SHP77 (cell line): ENCODE measurements at regions not wholly inside any gene's neighbourhood (a gene's known extent, or its start where the extent isn't known, plus 50 kb on each side); places are given as distances from the start of the nearest gene placed in this dataset.
A peak's percentile ranks its signal among the peaks of the same experiment; 100 is the strongest.
"Not testable (repeated sequence)": the region's sequence is repeated elsewhere in the genome, so short reads cannot be mapped to it uniquely, and the experiment has no call there.

Experiments used
- DNase-seq, 2 experiments: peaks; one replicate each; lab custom pipeline; 2025; lab: John Stamatoyannopoulos, UW

DNA sequence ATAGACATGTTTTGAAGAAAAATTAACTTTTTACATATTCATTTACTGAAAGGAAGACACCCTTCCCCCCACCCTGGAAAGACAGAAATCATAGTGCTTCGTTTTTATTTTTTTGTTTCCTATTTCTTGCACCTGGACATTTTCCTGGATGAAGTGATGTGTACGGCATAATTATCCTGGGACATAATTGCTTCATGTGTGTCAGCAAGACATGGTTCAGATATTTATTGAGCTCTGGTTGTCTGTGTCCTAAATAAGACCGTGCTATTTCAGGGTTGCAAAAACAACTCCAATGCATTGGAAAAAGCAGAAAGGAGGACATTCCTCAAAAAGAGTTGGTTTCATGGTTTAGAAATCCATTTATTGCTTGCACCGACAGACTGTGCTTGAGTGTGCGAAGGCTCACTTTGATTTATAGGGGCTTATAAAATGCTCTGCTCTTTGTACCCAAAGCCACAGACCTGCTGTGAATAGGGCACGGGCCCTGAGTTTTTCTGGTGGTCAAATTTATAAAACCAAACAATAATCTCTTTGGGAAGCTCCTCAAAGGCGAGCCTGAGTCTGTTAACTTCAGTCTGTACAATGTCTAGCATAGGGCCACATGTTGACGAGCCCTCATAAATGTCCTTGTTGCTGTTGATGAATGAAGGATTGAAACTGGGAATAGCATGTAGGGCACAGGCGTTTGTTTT lies 179.5 kb downstream of the SOX4 start:
- DNase-seq = no peak

DNA sequence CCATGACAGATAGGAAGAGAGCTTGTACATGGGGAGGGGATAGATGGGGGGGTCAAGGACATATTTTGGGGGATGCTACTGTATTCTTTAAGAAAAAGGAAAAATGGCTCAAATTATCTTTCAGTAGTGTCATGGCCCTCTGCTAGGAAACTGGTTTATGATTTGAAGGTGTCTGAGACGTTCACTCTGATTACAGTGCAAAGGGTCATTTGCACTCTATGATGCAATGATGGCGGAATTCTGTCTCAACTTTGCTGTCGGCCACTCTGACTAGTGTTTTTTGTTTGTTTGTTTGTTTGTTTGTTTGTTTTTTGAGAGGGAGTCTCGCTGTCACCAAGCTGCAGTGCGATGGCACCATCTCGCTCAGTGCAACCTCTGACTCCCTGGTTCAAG lies 180.0 kb downstream of the SOX4 start:
- DNase-seq = no peak

DNA sequence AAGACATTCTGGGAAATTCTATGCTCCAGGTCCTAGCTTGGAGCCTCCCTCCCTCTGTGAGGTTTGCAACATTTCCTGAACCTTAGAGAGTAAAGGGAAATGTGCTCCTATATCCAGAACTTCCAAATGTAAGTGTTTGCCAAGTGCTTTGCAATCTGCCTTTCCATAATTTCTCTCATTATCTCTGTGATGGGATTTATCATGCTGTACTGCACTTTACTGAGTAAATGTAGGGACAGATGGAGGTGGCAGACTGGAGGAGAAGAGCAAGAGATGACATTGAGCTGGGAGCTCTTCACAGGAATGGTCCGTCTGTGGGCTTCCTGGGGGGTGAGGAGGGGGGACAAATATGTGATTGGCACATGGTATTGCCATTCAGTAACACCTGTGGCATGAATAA lies 184.3 kb downstream of the SOX4 start:
- DNase-seq = no peak

DNA sequence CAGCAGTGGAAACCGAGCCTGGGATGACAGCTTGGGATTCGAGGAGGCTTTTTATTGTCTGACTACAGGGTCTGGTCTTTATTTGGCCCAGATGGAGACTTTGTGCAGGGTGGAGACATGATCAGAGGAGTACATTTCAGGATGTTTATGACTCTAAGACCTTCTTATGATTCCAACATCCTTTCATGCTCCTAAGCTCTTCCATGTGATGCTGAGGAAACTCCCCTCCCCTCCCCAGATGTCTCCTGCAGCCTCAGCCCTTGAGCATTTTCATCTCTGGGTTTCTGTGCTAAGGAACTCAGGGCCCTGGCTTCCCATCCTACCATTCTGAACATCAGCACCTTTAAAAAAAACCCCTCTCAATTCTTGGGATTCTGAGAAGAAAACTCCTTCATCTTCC lies 186.6 kb downstream of the SOX4 start:
- no peak for DNase-seq

DNA sequence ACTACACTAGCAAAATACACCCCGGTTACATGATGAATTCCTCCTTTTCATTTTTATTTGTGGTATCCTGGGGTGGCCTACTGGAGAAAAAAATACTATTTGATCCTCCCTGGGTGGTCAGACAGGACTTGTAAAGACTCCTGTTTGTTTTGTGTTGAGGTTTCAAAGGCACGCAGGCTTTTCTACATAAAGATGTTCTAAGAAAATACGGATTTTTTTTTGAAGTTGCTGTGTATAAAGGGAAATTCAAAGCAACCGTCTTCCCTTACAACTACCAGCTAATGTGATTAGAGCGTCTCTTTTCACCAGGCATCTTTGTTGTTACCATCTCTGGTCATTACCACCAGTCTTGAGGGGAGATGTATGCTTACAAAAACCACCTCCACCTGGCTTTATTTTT lies 187.1 kb downstream of the SOX4 start:
- DNase-seq = no peak

DNA sequence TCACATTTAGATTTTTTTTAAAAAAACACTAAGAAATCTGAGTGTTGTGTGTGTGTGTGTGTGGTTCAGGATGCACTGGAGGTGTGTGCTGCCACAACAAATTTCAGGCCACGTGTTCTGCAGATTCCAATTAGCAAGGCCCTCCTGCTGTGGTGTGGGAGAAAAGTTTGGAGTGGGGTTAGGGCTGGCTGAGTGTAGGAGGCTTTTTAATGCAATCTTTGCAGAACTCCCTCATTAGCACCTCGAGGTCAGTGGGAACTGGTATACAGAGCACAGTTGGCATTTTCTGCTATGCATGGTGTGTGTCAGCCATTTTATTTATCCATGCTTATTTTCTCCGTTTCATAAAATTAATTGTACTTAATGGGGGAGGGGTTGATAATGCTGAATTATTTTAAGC lies 187.6 kb downstream of the SOX4 start:
- no peak for DNase-seq

DNA sequence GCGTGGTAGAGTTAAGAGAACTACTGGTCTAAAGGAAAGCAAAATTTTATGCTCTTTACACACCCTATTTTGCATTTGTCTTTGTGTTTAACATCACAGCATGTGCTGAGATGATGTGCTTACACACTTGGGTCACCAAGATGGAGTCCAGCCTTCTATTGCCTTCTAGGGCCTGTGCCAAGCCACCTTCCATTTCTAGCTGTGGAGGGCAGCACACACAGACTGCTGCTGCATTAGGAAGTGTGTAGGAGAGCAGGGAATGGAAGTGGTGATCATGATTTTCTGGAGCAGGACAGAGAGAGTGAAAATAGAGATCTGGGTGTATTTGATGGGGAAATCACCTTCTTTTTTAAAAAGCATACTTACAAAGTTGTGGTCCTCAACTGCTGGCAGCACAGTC lies 191.6 kb downstream of the SOX4 start:
- no peak for DNase-seq

DNA sequence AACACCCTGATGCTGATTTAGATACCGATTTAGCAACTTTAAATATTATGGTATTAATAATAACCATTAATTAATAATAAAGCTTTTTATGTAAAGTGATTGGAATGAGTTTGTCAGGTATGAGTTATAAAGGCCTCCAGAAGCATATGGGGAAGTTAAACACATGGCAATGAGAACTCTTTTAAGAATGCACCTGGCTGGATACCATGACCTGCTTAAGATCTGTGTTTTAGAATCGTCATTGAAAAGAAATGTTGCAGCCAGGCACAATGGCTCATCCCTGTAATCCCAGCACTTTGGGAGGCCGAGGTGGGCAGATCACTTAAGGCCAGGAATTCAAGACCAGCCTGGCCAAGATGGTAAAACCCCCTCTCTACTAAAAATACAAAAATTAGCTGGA lies 197.5 kb downstream of the SOX4 start:
- DNase-seq = no peak

DNA sequence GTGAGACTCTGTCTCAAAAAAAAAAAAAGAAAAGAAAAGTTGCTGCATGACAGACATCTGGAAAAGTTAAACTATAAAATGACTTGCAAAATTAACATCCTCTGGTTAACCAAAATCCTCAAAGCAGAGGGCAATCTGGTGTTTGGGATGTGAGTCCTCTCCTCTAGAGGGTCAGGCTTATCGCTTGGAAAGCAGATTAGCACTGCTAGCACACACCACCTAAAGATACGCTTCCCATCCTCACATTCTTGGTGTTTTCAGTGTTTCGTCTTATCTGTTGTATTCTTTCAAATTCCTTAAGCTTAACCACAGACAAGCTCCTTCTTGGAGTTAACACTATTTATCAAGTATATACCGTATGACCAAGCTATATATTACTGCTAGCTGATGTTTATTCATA lies 198.0 kb downstream of the SOX4 start:
- no peak for DNase-seq

DNA sequence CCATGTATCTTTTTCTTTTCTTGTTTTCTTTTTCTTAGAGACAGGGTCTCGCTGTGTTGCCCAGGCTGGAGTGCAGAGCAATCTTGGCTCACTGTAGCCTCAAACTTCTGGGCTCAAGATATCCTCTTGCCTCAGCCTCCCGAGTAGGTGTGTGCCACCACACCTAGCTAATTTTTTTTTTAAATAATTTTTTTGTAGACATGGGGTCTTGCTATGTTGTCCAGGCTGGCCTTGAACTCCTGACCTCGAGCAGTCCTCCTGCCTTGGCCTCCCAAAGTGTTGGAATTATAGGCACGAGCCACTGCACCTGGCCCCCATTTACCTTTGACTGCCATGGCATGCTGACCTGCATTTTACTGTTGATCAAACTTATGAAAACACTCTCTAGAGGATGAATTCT lies 198.6 kb downstream of the SOX4 start:
- DNase-seq = no peak

DNA sequence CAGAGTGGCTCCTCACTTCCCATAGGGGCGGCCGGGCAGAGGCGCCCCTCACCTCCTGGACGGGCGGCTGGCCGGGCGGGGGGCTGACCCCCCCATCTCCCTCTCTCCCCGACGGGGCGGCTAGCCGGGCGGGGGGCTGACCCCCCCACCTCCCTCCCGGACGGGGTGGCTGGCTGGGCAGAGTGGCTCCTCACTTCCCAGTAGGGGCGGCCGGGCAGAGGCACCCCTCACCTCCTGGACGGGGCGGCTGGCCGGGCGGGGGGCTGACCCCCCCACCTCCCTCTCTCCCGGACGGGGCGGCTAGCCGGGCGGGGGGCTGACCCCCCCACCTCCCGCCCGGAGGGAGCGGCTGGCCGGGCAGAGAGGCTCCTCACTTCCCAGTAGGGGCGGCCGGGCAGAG lies 203.4 kb downstream of the SOX4 start:
- not testable (repeated sequence) for DNase-seq

DNA sequence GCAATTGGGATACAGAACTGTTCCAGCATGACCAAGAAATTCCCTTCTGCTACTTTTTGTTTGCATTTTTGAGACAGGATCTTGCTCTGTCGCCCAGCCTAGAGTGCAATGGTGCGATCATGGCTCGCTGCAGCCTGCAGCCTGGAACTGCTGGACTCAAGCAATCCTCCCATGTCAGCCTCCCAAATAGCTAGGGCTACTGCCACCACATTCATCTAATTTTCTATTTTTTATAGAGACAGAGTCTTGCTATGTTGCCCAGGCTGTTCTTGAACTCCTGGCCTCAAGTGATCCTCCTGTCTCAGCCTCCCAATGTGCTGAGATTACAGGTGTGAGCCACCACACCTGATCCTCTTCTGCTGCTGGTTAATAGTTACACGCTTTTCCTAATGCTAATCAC lies 204.9 kb downstream of the SOX4 start:
- no peak for DNase-seq

DNA sequence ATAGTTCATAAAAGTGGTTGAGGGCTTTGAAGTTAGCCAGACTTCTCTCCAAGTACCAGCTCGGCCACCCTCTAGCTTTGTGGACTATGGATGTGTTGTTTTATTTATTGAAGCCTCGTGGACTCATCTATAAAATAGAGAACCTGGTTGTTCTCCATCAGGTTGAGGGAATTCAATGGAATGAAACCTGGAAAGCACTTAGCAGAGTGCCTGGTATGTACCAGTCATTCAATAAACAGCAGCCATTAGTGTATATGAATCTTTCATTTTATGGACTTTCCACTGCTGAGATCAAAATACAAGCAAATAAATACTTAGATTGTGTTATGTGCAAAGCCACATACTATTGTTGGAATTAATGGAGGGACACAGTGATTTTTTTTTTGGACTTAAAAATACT lies 206.8 kb downstream of the SOX4 start:
- no peak for DNase-seq

DNA sequence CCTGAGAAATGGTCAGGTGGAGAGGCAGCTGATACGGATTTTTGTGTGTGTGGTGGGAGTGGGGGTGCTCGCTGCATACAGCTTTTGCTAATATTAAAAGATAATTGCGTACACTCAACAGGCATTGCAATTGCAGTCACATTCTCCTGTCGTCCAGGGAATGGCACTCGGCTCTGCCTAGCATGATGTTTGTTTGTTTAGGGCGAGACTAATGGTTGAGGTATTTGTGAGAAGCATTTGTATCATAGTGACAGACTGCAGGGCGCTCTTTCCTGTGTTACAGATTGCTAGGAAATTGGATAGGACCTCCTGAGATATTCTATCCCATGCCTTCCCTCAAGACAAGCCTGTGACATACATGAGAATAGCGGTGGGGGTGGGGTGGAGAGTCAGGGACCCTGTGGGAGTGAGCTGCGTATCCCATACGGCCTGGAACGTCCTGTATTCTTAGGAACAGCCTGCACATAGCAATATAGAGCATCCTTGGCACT lies 207.4 kb downstream of the SOX4 start:
- no peak for DNase-seq

DNA sequence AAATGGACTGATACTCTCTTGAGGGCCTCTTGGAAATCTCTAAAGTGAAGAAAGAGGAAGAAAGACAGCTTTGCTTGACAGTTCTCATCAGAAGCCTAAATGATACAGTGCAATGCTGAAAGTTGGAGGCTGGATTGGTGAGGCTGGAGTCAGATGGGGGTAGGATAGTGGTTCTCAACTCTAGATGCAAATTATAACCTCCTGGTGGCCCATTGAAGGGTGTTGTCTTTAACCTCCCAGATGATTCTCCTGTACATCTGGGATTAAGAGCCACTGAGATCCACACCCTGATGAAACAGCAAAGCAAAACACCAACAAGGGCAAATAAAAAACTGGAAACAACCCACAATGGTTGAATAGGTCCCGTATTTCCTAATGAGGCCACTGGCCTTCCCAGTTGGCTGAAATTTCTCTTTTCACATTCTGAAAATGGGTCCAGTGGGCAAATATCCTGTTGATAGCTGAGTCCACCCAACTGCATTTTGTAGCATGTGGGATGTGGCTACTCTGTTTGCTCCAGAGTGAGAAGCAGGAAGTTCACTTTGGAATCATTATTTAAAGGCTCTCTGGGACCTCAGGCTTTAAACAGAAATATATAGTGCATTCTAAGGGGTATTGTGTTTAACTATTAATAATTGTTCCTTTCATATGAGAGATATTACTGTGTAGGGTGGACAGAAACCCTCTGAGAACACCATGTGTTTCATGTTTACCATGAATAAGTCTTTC lies 208.1 kb downstream of the SOX4 start:
- DNase-seq = no peak

DNA sequence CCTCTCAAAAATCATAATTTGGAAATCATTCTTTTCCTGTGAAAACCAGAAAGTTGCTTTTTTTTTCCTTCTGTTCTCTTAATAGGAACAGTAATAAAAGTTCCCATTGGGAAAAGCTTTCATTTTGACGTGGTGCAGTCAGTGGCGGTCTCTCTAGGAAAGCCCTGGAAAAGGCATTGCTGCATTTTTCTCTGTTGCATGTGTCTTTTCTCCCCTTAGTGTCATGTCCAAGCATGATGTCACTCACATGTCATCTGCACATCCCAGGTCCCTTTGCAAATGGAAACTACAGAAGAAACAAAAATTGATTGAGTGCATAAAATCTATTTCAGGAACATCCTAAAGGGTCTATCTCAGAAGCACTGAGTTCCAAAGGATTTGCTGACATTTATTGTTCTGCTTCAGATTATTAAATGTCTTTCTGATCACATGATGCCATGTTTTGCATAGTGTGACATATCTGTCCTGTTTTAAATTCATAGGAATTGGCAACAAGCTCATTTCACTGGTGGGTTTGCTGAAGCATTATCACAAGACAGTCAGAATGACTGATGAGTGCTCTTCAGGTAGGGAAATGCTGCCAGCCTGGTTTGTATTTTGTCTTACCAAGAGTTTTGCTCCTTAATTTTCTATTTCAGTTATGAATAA lies 208.7 kb downstream of the SOX4 start:
- no peak for DNase-seq

DNA sequence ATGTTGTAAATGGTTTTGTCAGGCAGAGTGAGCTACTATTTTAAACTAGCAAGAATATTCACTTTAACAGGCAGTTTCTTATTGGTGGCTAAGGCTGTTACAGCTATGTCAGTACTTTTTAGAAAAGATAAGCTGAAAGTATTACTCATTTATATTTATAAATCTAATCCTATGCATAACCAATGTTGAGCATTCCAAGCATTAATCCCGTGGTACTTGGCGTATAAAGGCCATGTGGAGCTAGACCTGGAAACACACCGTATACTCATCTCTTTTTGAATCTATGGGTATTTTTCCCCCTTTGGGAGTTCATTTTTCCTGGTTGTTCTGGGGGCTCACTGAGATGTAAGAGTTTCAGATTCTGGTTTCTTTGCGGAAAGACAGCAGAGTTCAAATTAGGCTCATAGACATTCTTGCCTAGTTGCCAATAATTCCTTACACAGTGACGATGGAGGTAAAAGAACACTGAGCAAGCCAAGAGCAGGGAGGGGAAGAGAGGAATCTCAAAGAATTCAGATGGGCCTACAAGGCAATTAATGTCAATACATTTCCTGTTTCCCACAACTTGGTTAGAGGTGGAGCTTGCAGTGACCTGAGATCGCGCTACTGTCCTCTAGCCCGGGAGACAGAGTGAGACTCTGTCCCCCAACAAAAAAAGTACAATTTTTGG lies 211.5 kb downstream of the SOX4 start:
- DNase-seq = no peak

DNA sequence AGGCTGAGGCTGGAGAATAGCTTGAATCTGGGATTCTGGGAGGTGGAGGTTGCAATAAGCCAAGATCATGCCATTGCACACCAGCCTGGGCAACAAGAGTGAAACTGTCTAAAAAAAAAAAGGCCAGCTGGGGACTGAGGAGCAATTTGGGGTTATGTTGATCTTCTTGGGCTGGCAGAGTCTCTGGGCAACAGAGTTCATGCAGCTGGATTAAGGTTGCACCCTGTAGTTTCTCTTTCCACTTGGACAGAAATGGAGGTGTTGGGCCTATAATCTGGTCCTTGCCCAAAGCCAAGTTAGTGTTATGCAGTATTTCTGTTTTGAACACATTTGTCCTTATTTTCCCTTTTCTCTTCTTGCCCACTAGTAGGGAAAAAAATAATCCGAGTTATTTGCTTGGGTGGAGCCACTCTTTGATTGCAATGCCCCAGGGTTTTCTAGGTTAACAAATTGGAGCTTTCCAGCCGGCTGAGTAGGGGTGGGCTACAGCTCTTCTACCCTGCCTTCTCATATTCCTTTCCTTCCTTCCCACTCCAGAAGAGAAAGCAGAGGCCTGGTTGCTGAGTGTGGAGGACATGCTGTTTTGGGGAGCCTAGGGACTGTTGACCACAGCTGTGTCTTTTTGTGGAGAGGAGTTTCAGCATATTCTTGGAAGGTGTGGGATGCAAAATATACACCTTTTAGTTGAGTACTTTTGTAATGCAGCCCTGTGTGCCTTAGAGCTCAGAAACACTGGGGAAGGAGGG lies 213.9 kb downstream of the SOX4 start:
- no peak for DNase-seq

DNA sequence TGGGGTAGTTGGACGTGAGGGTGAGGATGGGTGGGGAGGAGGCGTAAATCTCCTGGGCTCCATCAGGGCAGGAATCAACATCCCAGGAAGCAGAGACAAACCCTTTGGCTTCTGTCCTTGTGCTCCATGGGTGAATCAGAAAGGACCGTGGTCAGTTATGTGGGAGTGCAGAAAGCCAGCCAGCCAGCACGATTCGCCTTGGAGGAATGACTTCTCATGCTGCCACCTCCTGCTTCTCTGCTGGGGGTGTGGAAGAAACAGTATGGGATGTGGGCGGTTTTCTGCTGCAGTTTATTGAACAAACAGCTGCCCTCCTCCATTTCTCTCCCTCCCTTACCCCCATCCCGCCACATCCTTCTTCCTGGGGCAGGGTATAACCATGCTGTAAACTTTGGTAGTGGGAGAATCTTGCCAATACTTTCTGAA lies 214.5 kb downstream of the SOX4 start:
- no peak for DNase-seq

DNA sequence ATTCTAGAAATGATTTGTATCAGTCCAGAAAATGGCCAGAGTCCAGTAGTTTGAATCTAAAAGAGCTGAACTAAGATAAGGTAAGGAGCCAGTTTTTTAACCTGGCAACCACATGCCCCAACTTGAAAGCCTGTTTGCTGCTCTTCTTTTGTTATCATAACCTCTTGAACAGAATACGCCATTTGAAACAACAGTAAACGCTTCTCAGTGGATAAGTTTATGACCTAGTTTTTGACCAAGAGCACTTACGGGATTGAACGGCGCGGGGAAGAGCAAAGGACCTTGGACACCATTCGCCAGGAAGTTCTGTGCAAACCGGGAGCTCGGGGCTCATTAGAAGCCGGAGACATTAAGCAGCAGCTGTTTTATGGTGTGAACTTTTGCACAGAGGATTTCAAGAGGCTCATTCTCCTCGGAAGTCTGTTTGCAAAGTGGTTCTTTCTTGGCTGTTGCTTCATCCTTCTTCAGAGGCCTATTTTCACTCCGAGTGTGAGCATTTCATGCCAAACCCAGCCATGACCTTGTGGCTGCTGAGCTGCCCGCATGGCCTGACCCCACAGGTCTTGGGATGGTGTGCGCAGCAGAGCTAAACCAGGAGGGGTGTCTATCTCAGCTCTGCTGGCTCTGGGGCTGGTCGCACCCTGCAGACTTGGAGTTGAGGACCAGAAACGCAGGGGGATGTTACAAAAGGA lies 215.1 kb downstream of the SOX4 start:
- DNase-seq = peak; percentile 33 to 35

DNA sequence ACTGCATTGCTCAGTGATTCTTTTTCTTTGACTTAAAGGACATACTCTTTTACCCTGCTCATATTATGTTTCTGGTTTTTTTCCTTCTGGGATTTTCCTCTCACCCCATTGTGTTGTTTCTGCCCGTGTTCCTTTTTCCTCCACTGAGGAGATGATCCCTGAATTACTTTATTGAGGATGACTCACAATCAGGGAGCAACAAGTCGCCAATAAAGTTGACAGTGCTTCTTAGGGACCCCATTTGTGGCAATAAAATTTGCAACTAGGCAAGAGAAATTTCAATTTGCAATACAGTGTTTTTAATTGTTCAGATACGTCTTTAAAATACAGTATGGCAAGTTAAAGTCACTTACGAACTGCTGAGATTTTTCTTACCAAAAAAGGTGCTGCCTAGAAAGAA lies 217.9 kb downstream of the SOX4 start:
- DNase-seq = no peak
